HG03066 (cell line): ENCODE measurements at regions not wholly inside any gene's neighbourhood (a gene's known extent, or its start where the extent isn't known, plus 50 kb on each side); places are given as distances from the start of the nearest gene placed in this dataset.

Experiments
- ATAC-seq: cut with Tn5 transposase; IDR thresholded peaks from one replicate; pipeline ENCODE4 v1.9.1; 2021; ENCODE audit warnings: low read depth; ENCODE audit not compliant: unreplicated experiment

GRCh38 chr3:107067421-107067820 lies 309.8 kb upstream of the CCDC54 start:
- no peak for ATAC-seq

GRCh38 chr3:107068980-107069379 lies 308.3 kb upstream of the CCDC54 start:
- ATAC-seq = no peak

- no peak for ATAC-seq
Measured at GRCh38 chr3:107076946-107077345, 300.3 kb upstream of the CCDC54 start.

GRCh38 chr3:107077391-107077790 lies 299.8 kb upstream of the CCDC54 start:
- ATAC-seq = no peak

- no peak for ATAC-seq
Measured at GRCh38 chr3:107082527-107082926, 294.7 kb upstream of the CCDC54 start.

GRCh38 chr3:107085261-107085660 lies 292.0 kb upstream of the CCDC54 start:
- ATAC-seq = no peak

- no peak for ATAC-seq
Measured at GRCh38 chr3:107092121-107092520, 285.1 kb upstream of the CCDC54 start.

- no peak for ATAC-seq
Measured at GRCh38 chr3:107098864-107099263, 278.4 kb upstream of the CCDC54 start.

GRCh38 chr3:107100137-107100536 lies 277.1 kb upstream of the CCDC54 start:
- ATAC-seq = no peak

GRCh38 chr3:107100573-107100972 lies 276.7 kb upstream of the CCDC54 start:
- no peak for ATAC-seq

- ATAC-seq = no peak
Measured at GRCh38 chr3:107103786-107104185, 273.5 kb upstream of the CCDC54 start.

- no peak for ATAC-seq
Measured at GRCh38 chr3:107106316-107106715, 270.9 kb upstream of the CCDC54 start.

GRCh38 chr3:107106907-107107306 lies 270.3 kb upstream of the CCDC54 start:
- ATAC-seq = no peak

GRCh38 chr3:107110596-107111305 lies 266.5 kb upstream of the CCDC54 start:
- ATAC-seq = no peak

- ATAC-seq = no peak
Measured at GRCh38 chr3:107111872-107112271, 265.4 kb upstream of the CCDC54 start.

- no peak for ATAC-seq
Measured at GRCh38 chr3:107112356-107112755, 264.9 kb upstream of the CCDC54 start.

- ATAC-seq = no peak
Measured at GRCh38 chr3:107116251-107116650, 261.0 kb upstream of the CCDC54 start.

- ATAC-seq = no peak
Measured at GRCh38 chr3:107117156-107117555, 260.1 kb upstream of the CCDC54 start.

- ATAC-seq = no peak
Measured at GRCh38 chr3:107117922-107118536, 259.2 kb upstream of the CCDC54 start.

GRCh38 chr3:107124885-107125284 lies 252.4 kb upstream of the CCDC54 start:
- no peak for ATAC-seq

GRCh38 chr3:107128946-107129345 lies 248.3 kb upstream of the CCDC54 start:
- no peak for ATAC-seq

- no peak for ATAC-seq
Measured at GRCh38 chr3:107130089-107130700, 247.0 kb upstream of the CCDC54 start.
